Endothelial cell of umbilical vein (primary cell): ENCODE measurements at regions not wholly inside any gene's neighbourhood (a gene's known extent, or its start where the extent isn't known, plus 50 kb on each side); places are given as distances from the start of the nearest gene placed in this dataset.

Experiments used
- BruUV-seq: library from RNA; stranded (reverse); fragments of 400-500 nt; replicated peaks from 2 replicates; lab custom pipeline; 2021; lab: Mats Ljungman, UMichigan
- CTCF ChIA-PET: fragments of 300-600, 350-600 bp; sonication (Branson Sonifier 250); formaldehyde crosslinking; loops from one replicate; lab custom pipeline; 2021; ENCODE audit warnings: antibody characterized with exemption, inconsistent platforms; lab: Charles Lee
- POLR2A ChIA-PET: fragments of 300-600, 350-600 bp; sonication (Branson Sonifier 250); formaldehyde crosslinking; loops from one replicate; lab custom pipeline; 2021; ENCODE audit warnings: antibody characterized with exemption, inconsistent platforms; lab: Charles Lee
- DNase-seq: peaks from one replicate; pipeline ENCODE4 v3.0.0-alpha.2; 2011; ENCODE audit warnings: low read depth, low spot score
- FAIRE-seq: peaks from 2 replicates; lab custom pipeline; 2011; peaks lifted over from hg19 to GRCh38; lab: Jason Lieb, UNC
- H2AFZ ChIP-seq: 2 replicates; pipeline ENCODE4 v1.6.0; 2012; ENCODE audit warnings: low read depth, low read length, control low read depth, inconsistent platforms
- H3K27ac ChIP-seq: 2 replicates; pipeline ENCODE4 v1.5.1; 2011; ENCODE audit warnings: low read depth, mild to moderate bottlenecking, control low read depth, low read length, moderate library complexity; ENCODE audit not compliant: insufficient read depth
- H3K27me3 ChIP-seq, 2 experiments: 2 replicates each; pipeline versions ENCODE4 v1.6.0 to v1.6.1; 2011; ENCODE audit warnings: low read length in 2 of 2, mixed read lengths in 1 of 2; ENCODE audit not compliant: control insufficient read depth in 2 of 2, insufficient read depth in 2 of 2
- H3K36me3 ChIP-seq, 2 experiments: 2 replicates in 1 of 2; 3 replicates in 1 of 2; pipeline ENCODE4 v1.5.1; 2011; ENCODE audit warnings: low read length in 2 of 2, mild to moderate bottlenecking in 1 of 2, moderate library complexity in 1 of 2; ENCODE audit not compliant: control insufficient read depth in 2 of 2, insufficient read depth in 2 of 2; ENCODE audit errors: extremely low read depth in 1 of 2
- H3K4me1 ChIP-seq: 3 replicates; pipeline ENCODE4 v1.5.1; 2011; ENCODE audit warnings: mild to moderate bottlenecking, low read length; ENCODE audit not compliant: control insufficient read depth, insufficient read depth; ENCODE audit errors: extremely low read depth
- H3K4me2 ChIP-seq: 2 replicates; pipeline ENCODE4 v1.6.1; 2011; ENCODE audit warnings: low read length, control low read depth, mixed read lengths; ENCODE audit not compliant: insufficient read depth
- H3K4me3 ChIP-seq, 3 experiments: fragments of 200-600 bp in 1 of 3; sonication (generic), shearing (Covaris generic) in 1 of 3; replicated peaks in 1 of 3; 2 replicates each; pipeline ENCODE4 v1.5.1; 2011 to 2016; ENCODE audit warnings: control low read depth in 3 of 3, low read length in 3 of 3, mild to moderate bottlenecking in 2 of 3, inconsistent platforms in 1 of 3, low read depth in 1 of 3, moderate library complexity in 1 of 3; ENCODE audit not compliant: insufficient read depth in 1 of 3
- H3K79me2 ChIP-seq: 2 replicates; pipeline ENCODE4 v1.6.0; 2012; ENCODE audit warnings: low read length, inconsistent platforms; ENCODE audit not compliant: control insufficient read depth, insufficient read depth
- H3K9ac ChIP-seq: replicated peaks from 2 replicates; pipeline ENCODE3; 2011; ENCODE audit warnings: low read length, control low read depth; ENCODE audit not compliant: insufficient read depth; ENCODE audit errors: extremely low read depth
- H3K9me1 ChIP-seq: replicated peaks from 3 replicates; pipeline ENCODE4 v1.6.0; 2011; ENCODE audit warnings: mild to moderate bottlenecking, low read length; ENCODE audit not compliant: control insufficient read depth, insufficient read depth; ENCODE audit errors: extremely low read depth
- H3K9me3 ChIP-seq: replicated peaks from 2 replicates; pipeline ENCODE4 v1.5.1; 2012; ENCODE audit warnings: low read length, inconsistent platforms; ENCODE audit not compliant: control insufficient read depth, insufficient read depth
- H4K20me1 ChIP-seq: replicated peaks from 2 replicates; pipeline ENCODE3; 2011; ENCODE audit warnings: mild to moderate bottlenecking, low read length; ENCODE audit not compliant: control insufficient read depth, insufficient read depth; ENCODE audit errors: extremely low read depth
- EZH2 ChIP-seq: IDR thresholded peaks from 2 replicates; pipeline ENCODE4 v1.6.1; 2012; ENCODE audit warnings: borderline replicate concordance, low read depth, mild to moderate bottlenecking, moderate library complexity, low read length, inconsistent platforms; ENCODE audit not compliant: severe bottlenecking
- FOS ChIP-seq: IDR thresholded peaks from 2 replicates; pipeline ENCODE4 v1.6.1; 2011; ENCODE audit warnings: mild to moderate bottlenecking, low read length, moderate library complexity, borderline replicate concordance; ENCODE audit not compliant: insufficient read depth
- GATA2 ChIP-seq: IDR thresholded peaks from 2 replicates; pipeline ENCODE4 v1.7.0; 2011; ENCODE audit warnings: low read depth, mild to moderate bottlenecking, moderate library complexity, mixed read lengths, low read length; ENCODE audit not compliant: insufficient read length, insufficient read depth
- JUN ChIP-seq: IDR thresholded peaks from 2 replicates; pipeline ENCODE4 v1.6.1; 2011; ENCODE audit warnings: borderline replicate concordance, low read depth; ENCODE audit not compliant: insufficient read length, insufficient read depth
- MYC ChIP-seq: IDR thresholded peaks from one replicate; pipeline ENCODE4 v1.6.1; 2011; ENCODE audit warnings: mild to moderate bottlenecking, low read depth, low read length
- POLR2A ChIP-seq: IDR thresholded peaks from 2 replicates; pipeline ENCODE4 v1.6.1; 2012; ENCODE audit warnings: low read depth, mild to moderate bottlenecking, control low read depth, low read length
- POLR2AphosphoS5 ChIP-seq: IDR thresholded peaks from 2 replicates; pipeline ENCODE4 v1.6.1; 2012; ENCODE audit warnings: low read depth, mild to moderate bottlenecking, control low read depth, low read length, moderate library complexity; ENCODE audit not compliant: insufficient read depth
- dilution Hi-C: fragments of 300-500 bp; cut with MboI; formaldehyde crosslinking; loops from one replicate; pipeline ENCODE4 v1.15.0; 2019; ENCODE audit warnings: low sequenced_read_pairs; ENCODE audit not compliant: extremely low pct_ligation_motif_present
- intact Hi-C: fragments of 100-400 bp; cut with micrococcal nuclease; formaldehyde crosslinking; loops from one replicate; pipeline ENCODE4 v1.10.0; 2022
- TF ChIP-seq, protein P1 (sequence below): IDR thresholded peaks from 2 replicates; pipeline ENCODE4 v1.6.1; 2011; ENCODE audit not compliant: insufficient read depth, insufficient read length
- TF ChIP-seq, protein P2 (sequence below), 2 donors: IDR thresholded peaks; 1 replicate in 1 of 2; 2 replicates in 1 of 2; pipeline ENCODE4 v1.5.1; 2011; ENCODE audit warnings: low read length in 2 of 2, mild to moderate bottlenecking in 2 of 2, moderate library complexity in 2 of 2, control low read depth in 1 of 2, inconsistent platforms in 1 of 2, low read depth in 1 of 2; ENCODE audit not compliant: insufficient read depth in 1 of 2; ENCODE audit errors: extremely low read depth in 1 of 2

DNA sequence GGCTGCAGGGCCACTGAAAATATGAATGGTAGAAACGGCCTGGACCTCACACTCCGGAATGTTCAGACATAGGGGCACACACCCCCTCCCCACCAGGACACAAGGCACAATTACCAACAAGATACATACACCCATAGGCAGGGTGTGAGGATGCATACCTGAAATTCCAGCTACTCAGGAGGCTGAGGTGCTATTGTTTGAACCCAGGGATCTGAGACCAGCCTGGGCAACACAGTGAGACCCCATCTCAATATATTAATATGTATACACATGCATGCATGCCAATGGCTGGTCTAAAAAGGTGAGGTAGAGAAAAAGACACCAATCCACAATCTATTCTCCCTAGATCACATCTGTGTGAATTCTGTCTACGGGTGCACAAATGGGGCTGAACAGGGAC lies 403.3 kb downstream of the SHANK2 start:
- H3K9ac ChIP-seq = no peak overlapping the region
- H3K4me1 ChIP-seq = no peaks in the 10 kb centered on the region
- H2AFZ ChIP-seq = no peak overlapping the region
- POLR2A ChIA-PET = no interaction called here
- intact Hi-C loops (no loop called here), dilution Hi-C loops (no loop called here)
- DNase-seq (no peak), FAIRE-seq (no peak)
- no peaks in the 10 kb centered on the region for H3K9me3 ChIP-seq
- H3K9me1 ChIP-seq = no peaks in the 10 kb centered on the region
- no peak overlapping the region for H3K4me3 ChIP-seq
- no peaks in the 10 kb centered on the region for H3K36me3 ChIP-seq
- no TSS peak for BruUV-seq
- H3K4me2 ChIP-seq = no peak overlapping the region
- H4K20me1 ChIP-seq = no peaks in the 10 kb centered on the region
- H3K27me3 ChIP-seq = no peaks in the 10 kb centered on the region
- CTCF ChIA-PET = no interaction called here
- no peak overlapping the region for H3K27ac ChIP-seq
- H3K79me2 ChIP-seq = no peaks in the 10 kb centered on the region
- no peak for TF ChIP-seq JUN
- TF ChIP-seq, protein P1, sequence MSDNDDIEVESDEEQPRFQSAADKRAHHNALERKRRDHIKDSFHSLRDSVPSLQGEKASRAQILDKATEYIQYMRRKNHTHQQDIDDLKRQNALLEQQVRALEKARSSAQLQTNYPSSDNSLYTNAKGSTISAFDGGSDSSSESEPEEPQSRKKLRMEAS = no peak
- TF ChIP-seq EZH2 = no peak
- TF ChIP-seq MYC = no peak
- no peak for TF ChIP-seq FOS
- TF ChIP-seq, protein P2, sequence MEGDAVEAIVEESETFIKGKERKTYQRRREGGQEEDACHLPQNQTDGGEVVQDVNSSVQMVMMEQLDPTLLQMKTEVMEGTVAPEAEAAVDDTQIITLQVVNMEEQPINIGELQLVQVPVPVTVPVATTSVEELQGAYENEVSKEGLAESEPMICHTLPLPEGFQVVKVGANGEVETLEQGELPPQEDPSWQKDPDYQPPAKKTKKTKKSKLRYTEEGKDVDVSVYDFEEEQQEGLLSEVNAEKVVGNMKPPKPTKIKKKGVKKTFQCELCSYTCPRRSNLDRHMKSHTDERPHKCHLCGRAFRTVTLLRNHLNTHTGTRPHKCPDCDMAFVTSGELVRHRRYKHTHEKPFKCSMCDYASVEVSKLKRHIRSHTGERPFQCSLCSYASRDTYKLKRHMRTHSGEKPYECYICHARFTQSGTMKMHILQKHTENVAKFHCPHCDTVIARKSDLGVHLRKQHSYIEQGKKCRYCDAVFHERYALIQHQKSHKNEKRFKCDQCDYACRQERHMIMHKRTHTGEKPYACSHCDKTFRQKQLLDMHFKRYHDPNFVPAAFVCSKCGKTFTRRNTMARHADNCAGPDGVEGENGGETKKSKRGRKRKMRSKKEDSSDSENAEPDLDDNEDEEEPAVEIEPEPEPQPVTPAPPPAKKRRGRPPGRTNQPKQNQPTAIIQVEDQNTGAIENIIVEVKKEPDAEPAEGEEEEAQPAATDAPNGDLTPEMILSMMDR (IDR thresholded peaks at IDR 0.05; ENCODE audit: extremely low read depth in 1 of 2, insufficient read depth in 1 of 2, low read depth in 1 of 2, low read length in 2 of 2) = no peak
- no peak for TF ChIP-seq POLR2AphosphoS5
- no peak for TF ChIP-seq POLR2A
- TF ChIP-seq GATA2 = no peak
